Liver (tissue), 3 donors: ENCODE measurements at regions not wholly inside any gene's neighbourhood (a gene's known extent, or its start where the extent isn't known, plus 50 kb on each side); places are given as distances from the start of the nearest gene placed in this dataset.

Experiments
- CTCF ChIP-seq: fragments of 150-350 bp; IDR thresholded peaks from 2 replicates; pipeline ENCODE4 v1.5.1; 2017; ENCODE audit warnings: improper control_type of control experiment, low read depth, low read length; ENCODE audit not compliant: missing input control
- TAF1 ChIP-seq: conservative IDR thresholded peaks from 2 replicates; pipeline ENCODE4 v1.6.1; 2016; ENCODE audit warnings: antibody characterized with exemption, mild to moderate bottlenecking
- donor health status: healthy.
- donor health status: healthy.

- no peak for TF ChIP-seq CTCF
- no peak for TF ChIP-seq TAF1
Observed at GRCh38 chr5:109998208-109998607, 308.5 kb downstream of the MAN2A1 start.
